ENCODE measurements at regions not wholly inside any gene's neighbourhood (a gene's known extent, or its start where the extent isn't known, plus 50 kb on each side); places are given as distances from the start of the nearest gene placed in this dataset.

DNA sequence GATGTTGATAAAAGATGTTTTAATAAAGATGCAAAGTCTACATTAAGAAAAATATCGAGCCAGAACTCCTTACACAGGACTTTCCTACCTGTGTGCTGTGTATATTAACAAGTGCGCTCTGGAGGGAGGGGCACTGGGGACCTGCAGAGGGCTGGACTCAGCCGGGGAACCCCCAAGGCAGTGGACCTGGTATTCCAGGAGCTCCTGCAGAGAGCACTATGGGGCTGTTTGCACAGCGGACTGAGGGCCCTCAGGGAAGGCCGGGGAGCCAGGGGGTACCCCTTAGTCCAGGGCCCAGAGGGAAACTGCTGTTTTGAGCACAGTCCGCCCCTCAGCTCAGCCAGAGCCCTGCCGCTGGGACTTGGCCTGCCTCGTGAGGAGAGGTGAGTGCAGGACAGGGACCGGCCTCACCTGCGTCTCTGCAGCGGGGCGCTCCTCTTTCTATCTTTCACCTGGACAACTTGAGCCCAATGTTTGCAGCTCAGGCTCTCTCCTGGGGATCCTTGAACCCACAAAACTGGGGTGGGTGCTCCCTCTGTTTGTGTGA lies 168.4 kb downstream of the ARL4C start:
- H3K4me3 ChIP-seq (ENCODE audit: low read depth, low read length), result no peak overlapping the region
- TF ChIP-seq, protein P1, sequence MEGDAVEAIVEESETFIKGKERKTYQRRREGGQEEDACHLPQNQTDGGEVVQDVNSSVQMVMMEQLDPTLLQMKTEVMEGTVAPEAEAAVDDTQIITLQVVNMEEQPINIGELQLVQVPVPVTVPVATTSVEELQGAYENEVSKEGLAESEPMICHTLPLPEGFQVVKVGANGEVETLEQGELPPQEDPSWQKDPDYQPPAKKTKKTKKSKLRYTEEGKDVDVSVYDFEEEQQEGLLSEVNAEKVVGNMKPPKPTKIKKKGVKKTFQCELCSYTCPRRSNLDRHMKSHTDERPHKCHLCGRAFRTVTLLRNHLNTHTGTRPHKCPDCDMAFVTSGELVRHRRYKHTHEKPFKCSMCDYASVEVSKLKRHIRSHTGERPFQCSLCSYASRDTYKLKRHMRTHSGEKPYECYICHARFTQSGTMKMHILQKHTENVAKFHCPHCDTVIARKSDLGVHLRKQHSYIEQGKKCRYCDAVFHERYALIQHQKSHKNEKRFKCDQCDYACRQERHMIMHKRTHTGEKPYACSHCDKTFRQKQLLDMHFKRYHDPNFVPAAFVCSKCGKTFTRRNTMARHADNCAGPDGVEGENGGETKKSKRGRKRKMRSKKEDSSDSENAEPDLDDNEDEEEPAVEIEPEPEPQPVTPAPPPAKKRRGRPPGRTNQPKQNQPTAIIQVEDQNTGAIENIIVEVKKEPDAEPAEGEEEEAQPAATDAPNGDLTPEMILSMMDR (IDR thresholded peaks at IDR 0.05; ENCODE audit: control insufficient read depth, extremely low read depth, insufficient read depth), result no peak
- no peak for DNase-seq (ENCODE audit: low read depth)

GRCh38 chr2:234326694-234327093 lies 170.2 kb downstream of the ARL4C start:
- TF ChIP-seq, protein P1 (IDR thresholded peaks at IDR 0.05; ENCODE audit: control insufficient read depth, extremely low read depth, insufficient read depth), result no peak
- H3K4me3 ChIP-seq (ENCODE audit: low read depth, low read length), result no peak overlapping the region
- no peak for DNase-seq (ENCODE audit: low read depth)

DNA sequence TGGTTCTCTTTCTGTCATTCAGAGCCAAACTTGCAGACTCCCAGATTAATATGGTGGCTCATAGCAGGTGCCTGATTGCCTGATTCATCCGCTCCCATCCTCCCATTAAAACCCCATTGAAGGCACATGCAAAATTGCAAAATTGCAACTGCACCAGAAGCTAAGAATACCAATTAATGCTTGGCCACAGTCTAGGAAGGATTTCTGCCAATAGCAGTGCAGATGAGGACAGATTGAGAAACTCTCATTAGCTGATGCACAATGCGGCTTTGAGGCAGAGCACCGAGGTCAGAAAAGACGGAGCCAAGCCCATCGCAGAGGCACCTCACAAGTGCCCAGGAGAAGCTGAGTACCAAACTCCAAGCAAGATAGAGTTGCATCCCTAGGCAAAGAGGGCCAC lies 172.8 kb downstream of the ARL4C start:
- DNase-seq (ENCODE audit: low read depth), result no peak
- TF ChIP-seq, protein P1 (IDR thresholded peaks at IDR 0.05; ENCODE audit: control insufficient read depth, extremely low read depth, insufficient read depth), result no peak
- H3K4me3 ChIP-seq (ENCODE audit: low read depth, low read length), result no peak overlapping the region

DNA sequence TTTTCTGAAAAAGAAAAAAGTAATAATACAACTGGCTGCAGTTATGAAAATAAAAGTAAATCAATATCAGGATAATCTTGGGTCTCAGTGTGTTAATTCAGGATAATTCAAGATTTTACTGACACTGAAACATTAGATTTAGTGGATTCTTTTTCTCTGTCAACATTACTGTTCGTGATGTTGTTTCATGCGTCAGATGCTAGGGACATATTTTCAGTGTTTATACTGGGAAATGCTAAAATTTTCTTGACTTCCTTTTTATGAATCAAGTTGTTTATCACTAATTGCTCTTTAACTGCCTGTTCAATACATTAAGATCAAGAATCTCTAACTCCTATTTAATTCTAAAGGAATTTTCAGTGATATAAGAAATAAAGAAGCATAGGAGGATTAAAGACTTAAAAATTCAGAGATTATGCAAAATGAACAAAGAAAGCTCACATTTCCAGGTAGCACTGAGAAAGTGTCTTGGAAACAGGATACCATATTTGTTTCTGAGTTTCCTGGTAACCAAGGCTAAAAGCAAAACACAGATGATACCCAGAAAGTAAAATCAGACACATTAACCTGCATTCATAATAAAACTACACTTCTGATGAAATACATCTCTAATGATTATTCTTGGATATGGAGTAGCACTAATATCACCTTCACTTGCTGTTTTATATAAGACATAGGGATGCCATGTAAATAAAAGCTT lies 174.0 kb downstream of the ARL4C start:
- TF ChIP-seq, protein P1 (IDR thresholded peaks at IDR 0.05; ENCODE audit: control insufficient read depth, extremely low read depth, insufficient read depth), result no peak
- no peak overlapping the region for H3K4me3 ChIP-seq (ENCODE audit: low read depth, low read length)
- DNase-seq (ENCODE audit: low read depth), result no peak

- DNase-seq (ENCODE audit: low read depth), result no peak
- TF ChIP-seq, protein P1 (IDR thresholded peaks at IDR 0.05; ENCODE audit: control insufficient read depth, extremely low read depth, insufficient read depth), result no peak
- no peak overlapping the region for H3K4me3 ChIP-seq (ENCODE audit: low read depth, low read length)
These were observed 176.8 kb downstream of the ARL4C start for GRCh38 chr2:234320066-234320465.

GRCh38 chr2:234318361-234318760 lies 178.5 kb downstream of the ARL4C start:
- TF ChIP-seq, protein P1 (IDR thresholded peaks at IDR 0.05; ENCODE audit: control insufficient read depth, extremely low read depth, insufficient read depth), result no peak
- DNase-seq (ENCODE audit: low read depth), result no peak
- H3K4me3 ChIP-seq (ENCODE audit: low read depth, low read length), result no peak overlapping the region

DNA sequence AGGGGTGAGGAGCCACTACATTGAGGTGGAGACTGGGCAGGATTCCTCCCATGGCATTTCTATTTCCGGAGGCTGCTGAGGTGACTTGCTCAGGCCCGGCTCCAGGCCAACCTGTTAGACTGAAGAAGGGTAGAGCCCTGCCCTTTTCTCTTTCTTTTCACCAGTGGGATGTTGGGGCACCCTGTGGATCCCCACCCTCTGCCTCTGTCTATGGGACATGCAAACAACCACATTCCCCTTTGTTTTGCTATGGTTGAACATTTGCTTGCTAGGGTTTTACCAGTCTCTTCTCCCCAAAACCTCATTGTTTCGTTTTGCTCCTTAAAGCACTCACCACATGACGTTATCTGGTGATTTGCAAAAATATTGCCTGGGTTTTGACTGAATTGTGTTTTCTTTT lies 183.3 kb downstream of the ARL4C start:
- TF ChIP-seq, protein P1 (IDR thresholded peaks at IDR 0.05; ENCODE audit: control insufficient read depth, extremely low read depth, insufficient read depth), result no peak
- H3K4me3 ChIP-seq (ENCODE audit: low read depth, low read length), result no peak overlapping the region
- DNase-seq (ENCODE audit: low read depth), result no peak

Measured in LNCaP clone FGC (cell line).